GM23248 (cell line): ENCODE measurements at regions not wholly inside any gene's neighbourhood (a gene's known extent, or its start where the extent isn't known, plus 50 kb on each side); places are given as distances from the start of the nearest gene placed in this dataset.

Experiments used
- EZH2 ChIP-seq: fragments of 200-600 bp; sonication (generic); IDR thresholded peaks from 2 replicates; pipeline ENCODE4 v1.6.1; 2018; ENCODE audit warnings: antibody characterized with exemption, mild to moderate bottlenecking; ENCODE audit not compliant: insufficient read depth, poor library complexity, severe bottlenecking
- EZH2phosphoT487 ChIP-seq: fragments of 200-600 bp; sonication (generic); IDR thresholded peaks from 2 replicates; pipeline ENCODE4 v1.6.1; 2018; ENCODE audit warnings: antibody characterized with exemption, moderate library complexity, mild to moderate bottlenecking, low read depth; ENCODE audit not compliant: insufficient read depth

- TF ChIP-seq EZH2phosphoT487 = no peak
- no peak for TF ChIP-seq EZH2
Measured at GRCh38 chr3:76656531-76657070, 383.3 kb upstream of the ROBO2 start.
